GM12891 (cell line): ENCODE measurements at regions not wholly inside any gene's neighbourhood (a gene's known extent, or its start where the extent isn't known, plus 50 kb on each side); places are given as distances from the start of the nearest gene placed in this dataset.
A peak's percentile ranks its signal among the peaks of the same experiment; 100 is the strongest.

ENCODE experiments used
- DNase-seq: peaks from one replicate; pipeline ENCODE4 v3.0.0; 2011; ENCODE audit warnings: low spot score; ENCODE audit not compliant: insufficient read length
- FAIRE-seq: peaks from 2 replicates; lab custom pipeline; 2011; peaks lifted over from hg19 to GRCh38; lab: Jason Lieb, UNC
- PAX5 ChIP-seq: IDR thresholded peaks from 2 replicates; pipeline ENCODE4 v1.6.1; 2011; ENCODE audit warnings: low read length, moderate library complexity, mild to moderate bottlenecking; ENCODE audit not compliant: insufficient read depth, severe bottlenecking
- POLR2A ChIP-seq: IDR thresholded peaks from 2 replicates; pipeline ENCODE4 v1.6.1; 2011; ENCODE audit warnings: low read depth, low read length, control low read depth
- POLR2AphosphoS5 ChIP-seq: IDR thresholded peaks from 2 replicates; pipeline ENCODE4 v1.6.1; 2011; ENCODE audit warnings: low read depth, low read length, control low read depth
- POU2F2 ChIP-seq: IDR thresholded peaks from 2 replicates; pipeline ENCODE4 v1.6.1; 2011; ENCODE audit warnings: low read depth, mild to moderate bottlenecking, control low read depth, low read length, moderate library complexity
- SPI1 ChIP-seq: IDR thresholded peaks from 2 replicates; pipeline ENCODE4 v1.6.1; 2011; ENCODE audit warnings: low read depth, low read length, control low read depth
- TAF1 ChIP-seq: IDR thresholded peaks from 2 replicates; pipeline ENCODE4 v1.6.1; 2011; ENCODE audit warnings: low read depth, low read length, control low read depth

DNA sequence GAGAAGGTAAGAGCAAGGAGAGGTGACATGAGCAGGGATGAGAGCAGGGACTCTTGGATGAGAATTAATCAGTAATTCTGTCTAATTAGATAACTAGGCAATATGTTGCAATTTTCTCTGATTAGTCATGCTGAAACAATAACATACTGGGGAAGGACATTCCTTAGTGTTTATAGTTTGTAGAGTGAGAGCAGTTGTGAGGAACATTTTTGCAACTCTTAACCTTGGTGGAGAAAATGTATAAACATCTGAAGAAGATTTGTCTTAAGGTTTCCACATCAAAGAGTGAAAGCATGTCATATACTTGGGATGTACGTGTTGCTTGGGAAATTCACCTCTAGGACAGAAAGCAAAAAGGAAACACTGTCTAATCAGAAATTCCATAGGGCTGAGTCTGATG, 955.4 kb upstream of the FANCL start:
- TF ChIP-seq SPI1 = no peak
- no peak for TF ChIP-seq POLR2A
- no peak for TF ChIP-seq PAX5
- TF ChIP-seq POU2F2 = no peak
- DNase-seq = no peak
- no peak for FAIRE-seq

- TF ChIP-seq SPI1 (no peak), POLR2A (no peak), TAF1 (no peak), POU2F2 (no peak), PAX5 (no peak), POLR2AphosphoS5 (no peak)
Observed at GRCh38 chr2:59195851-59196250, 954.7 kb upstream of the FANCL start.

GRCh38 chr2:59191781-59192180, 950.7 kb upstream of the FANCL start:
- no peak for DNase-seq

More at GRCh38 chr2:59195851-59196250, 954.7 kb upstream of the FANCL start:
- no peak for DNase-seq
- no peak for FAIRE-seq

GRCh38 chr2:59190518-59190917, 949.4 kb upstream of the FANCL start:
- no peak for DNase-seq
- TF ChIP-seq SPI1 (no peak), POLR2AphosphoS5 (no peak), PAX5 (no peak)
- FAIRE-seq = no peak

More at GRCh38 chr2:59191781-59192180, 950.7 kb upstream of the FANCL start:
- FAIRE-seq = no peak
- TF ChIP-seq POU2F2 (no peak), POLR2A (no peak), PAX5 (no peak), TAF1 (no peak), SPI1 (no peak), POLR2AphosphoS5 (no peak)

GRCh38 chr2:59184276-59185020, 943.3 kb upstream of the FANCL start:
- FAIRE-seq = no peak
- DNase-seq = no peak
- TF ChIP-seq POU2F2 (no peak), POLR2A (no peak), POLR2AphosphoS5 (no peak), SPI1 (no peak), PAX5 (no peak), TAF1 (no peak)

- DNase-seq = no peak
- no peak for FAIRE-seq
- no peak for TF ChIP-seq SPI1
- TF ChIP-seq TAF1 = no peak
- no peak for TF ChIP-seq PAX5
Observed at GRCh38 chr2:59183070-59183469, 941.9 kb upstream of the FANCL start.

DNA sequence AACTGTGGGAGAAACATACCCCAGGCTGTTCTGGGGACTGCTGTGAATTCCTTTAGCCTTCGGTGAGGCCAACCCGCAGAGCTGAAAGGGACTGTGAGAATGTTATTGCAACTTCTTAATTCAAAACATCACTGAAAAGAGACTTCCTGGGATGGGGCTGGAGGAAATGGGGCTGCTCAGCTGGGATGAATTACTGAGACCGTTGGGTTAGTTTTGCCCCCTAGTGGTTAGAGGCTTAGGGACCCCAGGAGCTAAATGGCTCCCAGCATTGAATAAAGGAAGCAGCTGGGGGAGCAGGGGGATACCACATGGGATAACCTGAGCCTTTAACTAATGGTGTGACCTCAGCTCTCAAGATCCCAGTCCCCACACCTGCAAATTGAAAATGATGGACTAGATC, 941.1 kb upstream of the FANCL start:
- DNase-seq = peak; percentile 3
- no peak for FAIRE-seq
- TF ChIP-seq POLR2AphosphoS5 = no peak
- no peak for TF ChIP-seq POU2F2

DNA sequence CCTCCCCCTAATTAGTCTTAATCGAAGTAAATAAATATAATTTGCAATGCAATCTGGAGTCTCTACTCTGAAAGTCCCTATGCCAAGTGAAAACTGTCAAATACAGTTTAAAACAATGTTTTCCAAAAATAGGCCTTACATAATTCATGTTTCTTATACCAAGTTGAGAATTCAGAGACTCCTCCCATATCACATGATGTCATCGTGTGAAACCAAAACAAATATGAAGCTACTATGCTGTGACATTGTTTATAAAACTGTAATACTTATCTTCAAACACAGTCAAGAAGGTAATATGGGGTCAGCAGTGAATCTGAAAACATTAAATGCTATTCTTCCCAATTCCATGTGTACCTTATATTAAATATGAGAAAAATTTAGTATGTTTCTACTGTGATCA, 940.2 kb upstream of the FANCL start:
- no peak for FAIRE-seq
- TF ChIP-seq POU2F2 = no peak
- no peak for TF ChIP-seq SPI1
- TF ChIP-seq PAX5 = no peak
- TF ChIP-seq POLR2A = no peak
- TF ChIP-seq TAF1 = no peak
- no peak for TF ChIP-seq POLR2AphosphoS5
- DNase-seq = no peak

DNA sequence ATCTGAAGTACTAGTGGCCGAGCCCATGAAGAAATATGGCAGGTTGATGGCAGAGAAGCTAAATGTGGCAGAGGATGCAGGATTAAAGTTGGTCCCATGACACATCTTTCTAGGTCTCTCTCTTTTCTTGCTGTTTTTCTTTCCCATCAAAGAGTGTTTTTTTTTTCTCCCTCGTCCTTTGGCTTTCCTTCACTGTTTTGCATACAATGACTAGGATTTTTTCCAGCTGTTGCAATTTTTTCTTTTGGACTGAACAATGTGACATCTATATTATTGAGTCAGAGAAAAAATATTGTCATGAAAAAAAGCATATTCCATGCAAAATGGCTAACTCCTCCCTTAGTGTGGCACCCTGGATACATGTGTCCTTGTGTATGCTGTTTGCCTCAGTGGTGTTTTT, 939.5 kb upstream of the FANCL start:
- DNase-seq = no peak
- TF ChIP-seq PAX5 (no peak), TAF1 (no peak), POLR2A (no peak), SPI1 (no peak), POU2F2 (no peak), POLR2AphosphoS5 (no peak)
- no peak for FAIRE-seq

- FAIRE-seq = no peak
- no peak for DNase-seq
- TF ChIP-seq POLR2AphosphoS5 (no peak), POLR2A (no peak), SPI1 (no peak), POU2F2 (no peak), TAF1 (no peak), PAX5 (no peak)
Observed at GRCh38 chr2:59180111-59180510, 939.0 kb upstream of the FANCL start.

DNA sequence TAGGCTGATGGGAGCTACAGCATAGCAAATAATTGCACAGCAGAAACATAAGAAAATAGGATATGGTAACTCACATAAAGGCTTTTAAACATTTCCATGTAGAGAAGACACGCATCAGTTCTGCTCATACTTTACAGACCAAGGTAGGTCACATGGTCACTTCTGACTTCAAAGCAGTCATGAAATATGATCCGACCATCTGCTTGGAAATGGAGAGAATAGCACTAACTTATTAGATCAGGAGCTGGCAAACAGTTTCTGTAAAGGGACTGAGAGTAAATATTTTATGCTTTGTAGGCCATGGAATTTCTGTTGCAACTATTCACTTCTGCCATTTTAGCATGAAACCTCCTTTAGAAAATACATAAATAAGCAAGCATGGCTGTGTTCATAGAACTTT, 936.6 kb upstream of the FANCL start:
- no peak for DNase-seq
- FAIRE-seq = no peak
- TF ChIP-seq TAF1 (no peak), POLR2A (no peak), POU2F2 (no peak), SPI1 (no peak), PAX5 (no peak), POLR2AphosphoS5 (no peak)
